ENCODE measurements at regions not wholly inside any gene's neighbourhood (a gene's known extent, or its start where the extent isn't known, plus 50 kb on each side); places are given as distances from the start of the nearest gene placed in this dataset.

- TF ChIP-seq CTCF (IDR thresholded peaks at IDR 0.05; ENCODE audit: insufficient read depth, low read length, poor library complexity, severe bottlenecking) = no peak
- no peak for TF ChIP-seq EZH2phosphoT487 (conservative IDR thresholded peaks at IDR 0.05; ENCODE audit: low read length)
These were observed 61.5 kb upstream of the PPM1B start for GRCh38 chr2:44107086-44107740.

Measured in SU-DHL-6 (cell line).